22Rv1 (cell line): ENCODE measurements at regions not wholly inside any gene's neighbourhood (a gene's known extent, or its start where the extent isn't known, plus 50 kb on each side); places are given as distances from the start of the nearest gene placed in this dataset.

Source experiments
- CTCF ChIP-seq: fragments of 450-650 bp; IDR thresholded peaks from 2 replicates; pipeline ENCODE4 v1.5.1; 2017; ENCODE audit warnings: mild to moderate bottlenecking
- ZFX ChIP-seq: fragments of 450-650 bp; IDR thresholded peaks from 2 replicates; pipeline ENCODE4 v1.6.1; 2017; ENCODE audit warnings: antibody characterized with exemption, borderline replicate concordance

- TF ChIP-seq CTCF (no peak), ZFX (no peak)
Observed at GRCh38 chrX:113966791-113967190, 617.1 kb upstream of the HTR2C start.
